A549 (cell line): ENCODE measurements at regions not wholly inside any gene's neighbourhood (a gene's known extent, or its start where the extent isn't known, plus 50 kb on each side); places are given as distances from the start of the nearest gene placed in this dataset.

ENCODE experiments used
- ATAC-seq, 2 experiments: fragments of 200-7000 bp in 1 of 2; fragments of >200 bp in 1 of 2; cut with Nextera tagmentation in 1 of 2; cut with Tn5 transposase in 1 of 2; 3 replicates each; pipeline versions ENCODE4 v1.8.0 to v1.9.1; 2018 to 2020; ENCODE audit warnings: mild to moderate bottlenecking in 1 of 2, moderate library complexity in 1 of 2
- CTCF ChIA-PET: fragments of 300-600 bp; sonication (Branson Sonifier 250); formaldehyde crosslinking; extraction: SDS; loops from one replicate; lab custom pipeline; 2021; ENCODE audit warnings: antibody characterized with exemption, inconsistent platforms; lab: Yijun Ruan, JAX
- POLR2A ChIA-PET: fragments of 350-600 bp; formaldehyde crosslinking; extraction: SDS; loops from one replicate; lab custom pipeline; 2021; ENCODE audit warnings: antibody characterized with exemption, inconsistent platforms; lab: Yijun Ruan, JAX
- DNase-seq, 2 experiments: peaks; one replicate each; pipeline versions ENCODE4 v3.0.0 to v3.0.0-alpha.2; 2011 to 2016; ENCODE audit warnings: low read depth in 1 of 2, low spot score in 1 of 2
- FAIRE-seq: peaks from 2 replicates; lab custom pipeline; 2011; peaks lifted over from hg19 to GRCh38; lab: Jason Lieb, UNC
- H3K27ac ChIP-seq, 2 experiments: fragments of >200 bp; sonication (Bioruptor Twin); formaldehyde crosslinking; 3 replicates each; pipeline ENCODE4 v1.5.1; 2016 to 2017
- H3K4me1 ChIP-seq: fragments of >200 bp; sonication (Bioruptor Twin); formaldehyde crosslinking; 3 replicates; pipeline ENCODE4 v1.6.1; 2016
- H3K4me2 ChIP-seq: fragments of >200 bp; sonication (Bioruptor Twin); formaldehyde crosslinking; 3 replicates; pipeline ENCODE4 v1.6.1; 2016
- H3K4me3 ChIP-seq: fragments of >200 bp; sonication (Bioruptor Twin); formaldehyde crosslinking; 3 replicates; pipeline ENCODE4 v1.5.1; 2016
- H3K9me3 ChIP-seq: fragments of >200 bp; sonication (Bioruptor Twin); formaldehyde crosslinking; 3 replicates; pipeline ENCODE4 v1.6.1; 2016
- ATOH8 ChIP-seq: fragments of 250-450 bp; sonication (Bioruptor Pico); IDR thresholded peaks from 2 replicates; pipeline ENCODE4 v1.5.0; 2020; ENCODE audit warnings: low read depth, mild to moderate bottlenecking, moderate library complexity
- BCL3 ChIP-seq: fragments of >200 bp; sonication (Bioruptor Twin); formaldehyde crosslinking; IDR thresholded peaks from 3 replicates; pipeline ENCODE4 v1.6.1; 2016
- EP300 ChIP-seq, 2 experiments: fragments of >200 bp; sonication (Bioruptor Twin); formaldehyde crosslinking; IDR thresholded peaks; 2 replicates in 1 of 2; 3 replicates in 1 of 2; pipeline ENCODE4 v1.6.1; 2016 to 2017
- ESRRA ChIP-seq: fragments of 150-350 bp; IDR thresholded peaks from 2 replicates; pipeline ENCODE4 v1.6.1; 2014; ENCODE audit warnings: mild to moderate bottlenecking, low read length, borderline replicate concordance
- FOSB ChIP-seq: fragments of 250-450 bp; sonication (Bioruptor Pico); IDR thresholded peaks from 2 replicates; pipeline ENCODE4 v1.5.0; 2020; ENCODE audit warnings: mild to moderate bottlenecking, moderate library complexity
- FOSL2 ChIP-seq, 2 experiments: fragments of 450-650 bp in 1 of 2; fragments of >200 bp in 1 of 2; sonication (Bioruptor Twin) in 1 of 2; formaldehyde crosslinking; IDR thresholded peaks; 2 replicates each; pipeline versions ENCODE4 v1.5.0 to v1.6.1; 2016 to 2020; ENCODE audit warnings: mild to moderate bottlenecking in 1 of 2, moderate library complexity in 1 of 2
- FOXS1 ChIP-seq: fragments of 250-450 bp; sonication (Bioruptor Pico); IDR thresholded peaks from 2 replicates; pipeline ENCODE4 v1.5.0; 2020; ENCODE audit warnings: mild to moderate bottlenecking, moderate library complexity
- GATA3 ChIP-seq: IDR thresholded peaks from 2 replicates; pipeline ENCODE4 v1.6.1; 2012; ENCODE audit warnings: borderline replicate concordance
- HDAC2 ChIP-seq: fragments of 200-600 bp; sonication (generic); IDR thresholded peaks from 2 replicates; pipeline ENCODE4 v1.6.1; 2016
- JUN ChIP-seq, 2 experiments: fragments of >200 bp; sonication (Bioruptor Twin); formaldehyde crosslinking; IDR thresholded peaks; 2 replicates in 1 of 2; 3 replicates in 1 of 2; pipeline ENCODE4 v1.6.1; 2016 to 2017
- JUNB ChIP-seq: fragments of >200 bp; sonication (Bioruptor Twin); formaldehyde crosslinking; IDR thresholded peaks from 2 replicates; pipeline ENCODE4 v1.6.1; 2016
- MAX ChIP-seq: IDR thresholded peaks from 2 replicates; pipeline ENCODE4 v1.6.1; 2012
- MYC ChIP-seq: IDR thresholded peaks from 2 replicates; pipeline ENCODE4 v1.6.1; 2012; ENCODE audit warnings: mild to moderate bottlenecking, inconsistent platforms, low read length, improper control_type of control experiment, borderline replicate concordance
- NPAS2 ChIP-seq: fragments of 250-450 bp; sonication (Bioruptor Pico); IDR thresholded peaks from 2 replicates; pipeline ENCODE4 v1.8.0; 2022; ENCODE audit warnings: mild to moderate bottlenecking, moderate library complexity, borderline replicate concordance
- RCOR1 ChIP-seq: fragments of 150-350 bp; IDR thresholded peaks from 2 replicates; pipeline ENCODE4 v1.6.1; 2014; ENCODE audit warnings: antibody characterized with exemption, low read length, low read depth
- ZFP36 ChIP-seq: fragments of 450-650 bp; IDR thresholded peaks from 2 replicates; pipeline ENCODE4 v1.6.1; 2014; ENCODE audit warnings: borderline replicate concordance; ENCODE audit not compliant: partially characterized antibody
- ZSCAN20 ChIP-seq: fragments of 250-450 bp; sonication (Bioruptor Pico); IDR thresholded peaks from 2 replicates; pipeline ENCODE4 v1.8.0; 2022; ENCODE audit warnings: mild to moderate bottlenecking, moderate library complexity
- WGBS: methylation state at CpG from one replicate; pipeline ENCODE4 v1.1.6; 2017; ENCODE audit errors: missing lambda C conversion rate; 5-methylcytosine and 5-hydroxymethylcytosine counted together
- TF ChIP-seq, protein P1 (sequence below): fragments of 200-600 bp; sonication (generic); IDR thresholded peaks from 2 replicates; pipeline ENCODE4 v1.6.1; 2016; ENCODE audit warnings: antibody characterized with exemption, mild to moderate bottlenecking, moderate library complexity
- TF ChIP-seq, protein P2 (sequence below): fragments of 250-450 bp; sonication (Bioruptor Pico); IDR thresholded peaks from 2 replicates; pipeline ENCODE4 v1.5.0; 2021; ENCODE audit warnings: mild to moderate bottlenecking, moderate library complexity, borderline replicate concordance
- TF ChIP-seq, protein P3 (sequence below): fragments of 450-650 bp; IDR thresholded peaks from 2 replicates; pipeline ENCODE4 v1.6.1; 2014; ENCODE audit warnings: antibody characterized with exemption
- TF ChIP-seq, protein P4 (sequence below): fragments of >200 bp; sonication (Bioruptor Twin); formaldehyde crosslinking; IDR thresholded peaks from 3 replicates; pipeline ENCODE4 v1.5.1; 2016

GRCh38 chrX:69070949-69071650 is 94.2 kb downstream of the PJA1 start:
- TF ChIP-seq MYC (no peak), EP300 (IDR thresholded peaks at IDR 0.05) (no peak), FOSL2 (IDR thresholded peaks at IDR 0.05) (no peak), FOSL2 (CRISPR knock-in tag; IDR thresholded peaks at IDR 0.05) (no peak), NPAS2 (no peak), ATOH8 (CRISPR knock-in tag) (no peak), ZSCAN20 (CRISPR knock-in tag) (no peak)
- TF ChIP-seq, protein P1, sequence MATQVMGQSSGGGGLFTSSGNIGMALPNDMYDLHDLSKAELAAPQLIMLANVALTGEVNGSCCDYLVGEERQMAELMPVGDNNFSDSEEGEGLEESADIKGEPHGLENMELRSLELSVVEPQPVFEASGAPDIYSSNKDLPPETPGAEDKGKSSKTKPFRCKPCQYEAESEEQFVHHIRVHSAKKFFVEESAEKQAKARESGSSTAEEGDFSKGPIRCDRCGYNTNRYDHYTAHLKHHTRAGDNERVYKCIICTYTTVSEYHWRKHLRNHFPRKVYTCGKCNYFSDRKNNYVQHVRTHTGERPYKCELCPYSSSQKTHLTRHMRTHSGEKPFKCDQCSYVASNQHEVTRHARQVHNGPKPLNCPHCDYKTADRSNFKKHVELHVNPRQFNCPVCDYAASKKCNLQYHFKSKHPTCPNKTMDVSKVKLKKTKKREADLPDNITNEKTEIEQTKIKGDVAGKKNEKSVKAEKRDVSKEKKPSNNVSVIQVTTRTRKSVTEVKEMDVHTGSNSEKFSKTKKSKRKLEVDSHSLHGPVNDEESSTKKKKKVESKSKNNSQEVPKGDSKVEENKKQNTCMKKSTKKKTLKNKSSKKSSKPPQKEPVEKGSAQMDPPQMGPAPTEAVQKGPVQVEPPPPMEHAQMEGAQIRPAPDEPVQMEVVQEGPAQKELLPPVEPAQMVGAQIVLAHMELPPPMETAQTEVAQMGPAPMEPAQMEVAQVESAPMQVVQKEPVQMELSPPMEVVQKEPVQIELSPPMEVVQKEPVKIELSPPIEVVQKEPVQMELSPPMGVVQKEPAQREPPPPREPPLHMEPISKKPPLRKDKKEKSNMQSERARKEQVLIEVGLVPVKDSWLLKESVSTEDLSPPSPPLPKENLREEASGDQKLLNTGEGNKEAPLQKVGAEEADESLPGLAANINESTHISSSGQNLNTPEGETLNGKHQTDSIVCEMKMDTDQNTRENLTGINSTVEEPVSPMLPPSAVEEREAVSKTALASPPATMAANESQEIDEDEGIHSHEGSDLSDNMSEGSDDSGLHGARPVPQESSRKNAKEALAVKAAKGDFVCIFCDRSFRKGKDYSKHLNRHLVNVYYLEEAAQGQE: no peak
- TF ChIP-seq, protein P2, sequence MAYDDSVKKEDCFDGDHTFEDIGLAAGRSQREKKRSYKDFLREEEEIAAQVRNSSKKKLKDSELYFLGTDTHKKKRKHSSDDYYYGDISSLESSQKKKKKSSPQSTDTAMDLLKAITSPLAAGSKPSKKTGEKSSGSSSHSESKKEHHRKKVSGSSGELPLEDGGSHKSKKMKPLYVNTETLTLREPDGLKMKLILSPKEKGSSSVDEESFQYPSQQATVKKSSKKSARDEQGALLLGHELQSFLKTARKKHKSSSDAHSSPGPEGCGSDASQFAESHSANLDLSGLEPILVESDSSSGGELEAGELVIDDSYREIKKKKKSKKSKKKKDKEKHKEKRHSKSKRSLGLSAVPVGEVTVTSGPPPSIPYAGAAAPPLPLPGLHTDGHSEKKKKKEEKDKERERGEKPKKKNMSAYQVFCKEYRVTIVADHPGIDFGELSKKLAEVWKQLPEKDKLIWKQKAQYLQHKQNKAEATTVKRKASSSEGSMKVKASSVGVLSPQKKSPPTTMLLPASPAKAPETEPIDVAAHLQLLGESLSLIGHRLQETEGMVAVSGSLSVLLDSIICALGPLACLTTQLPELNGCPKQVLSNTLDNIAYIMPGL (CRISPR knock-in tag): no peak
- TF ChIP-seq, protein P3, sequence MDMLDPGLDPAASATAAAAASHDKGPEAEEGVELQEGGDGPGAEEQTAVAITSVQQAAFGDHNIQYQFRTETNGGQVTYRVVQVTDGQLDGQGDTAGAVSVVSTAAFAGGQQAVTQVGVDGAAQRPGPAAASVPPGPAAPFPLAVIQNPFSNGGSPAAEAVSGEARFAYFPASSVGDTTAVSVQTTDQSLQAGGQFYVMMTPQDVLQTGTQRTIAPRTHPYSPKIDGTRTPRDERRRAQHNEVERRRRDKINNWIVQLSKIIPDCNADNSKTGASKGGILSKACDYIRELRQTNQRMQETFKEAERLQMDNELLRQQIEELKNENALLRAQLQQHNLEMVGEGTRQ: no peak
- TF ChIP-seq, all 56 proteins: peak for 0
- ChIA-PET CTCF (interaction anchor here (1.3 kb wide), 1 partner anchor 243 kb away, joined by 4 read pairs; no protein-coding TSS in a partner anchor), POLR2A (no interaction called here)
- H3K4me2 ChIP-seq: no peak overlapping the region
- WGBS: 80% methylated on average over 10 of the region's 12 CpGs
- no peaks in the 10 kb centered on the region for H3K9me3 ChIP-seq
- no peak overlapping the region for H3K27ac ChIP-seq
- FAIRE-seq (no peak), DNase-seq (no peak), ATAC-seq (no peak)
- no peaks in the 10 kb centered on the region for H3K4me1 ChIP-seq
- no peak overlapping the region for H3K4me3 ChIP-seq

GRCh38 chrX:69069876-69070275 is 95.4 kb downstream of the PJA1 start:
- H3K4me1 ChIP-seq: no peaks in the 10 kb centered on the region
- 70% methylated on average over 3 of the region's 3 CpGs for WGBS
- ATAC-seq (no peak), DNase-seq (no peak)
- no peaks in the 10 kb centered on the region for H3K9me3 ChIP-seq
- no peak overlapping the region for H3K4me2 ChIP-seq
- CTCF ChIA-PET: no interaction called here
- no peak overlapping the region for H3K27ac ChIP-seq
- no peak for TF ChIP-seq JUNB
- TF ChIP-seq, protein P3: no peak
- TF ChIP-seq, all 56 proteins: peak for 0
- H3K4me3 ChIP-seq: no peak overlapping the region
- POLR2A ChIA-PET: no interaction called here
- no peak for FAIRE-seq

DNA sequence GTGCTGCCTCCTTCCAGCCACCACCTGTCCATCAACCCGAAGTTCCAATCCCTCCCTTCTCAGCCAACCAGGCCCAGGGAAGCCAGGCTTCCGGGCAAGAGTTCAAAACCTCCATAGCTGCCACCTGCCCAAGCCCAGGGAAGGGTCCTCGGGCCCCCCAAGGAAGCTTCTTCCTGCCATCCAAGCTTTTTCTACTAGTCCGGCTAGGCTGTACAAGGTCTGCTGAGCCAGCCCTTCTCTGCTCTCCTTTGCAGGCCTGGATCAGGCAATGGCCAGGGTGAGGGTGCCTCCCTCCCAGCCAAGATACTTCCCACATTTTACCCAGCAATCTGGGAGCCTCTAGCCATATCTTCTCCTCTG is 96.2 kb downstream of the PJA1 start:
- FAIRE-seq (no peak), ATAC-seq (no peak)
- TF ChIP-seq HDAC2 (no peak), JUN (IDR thresholded peaks at IDR 0.05) (no peak), MAX (no peak), MYC (no peak), FOSB (CRISPR knock-in tag) (no peak), BCL3 (no peak), RCOR1 (no peak), GATA3 (no peak), FOXS1 (CRISPR knock-in tag) (no peak), ESRRA (no peak), ZFP36 (no peak)
- TF ChIP-seq, protein P4, sequence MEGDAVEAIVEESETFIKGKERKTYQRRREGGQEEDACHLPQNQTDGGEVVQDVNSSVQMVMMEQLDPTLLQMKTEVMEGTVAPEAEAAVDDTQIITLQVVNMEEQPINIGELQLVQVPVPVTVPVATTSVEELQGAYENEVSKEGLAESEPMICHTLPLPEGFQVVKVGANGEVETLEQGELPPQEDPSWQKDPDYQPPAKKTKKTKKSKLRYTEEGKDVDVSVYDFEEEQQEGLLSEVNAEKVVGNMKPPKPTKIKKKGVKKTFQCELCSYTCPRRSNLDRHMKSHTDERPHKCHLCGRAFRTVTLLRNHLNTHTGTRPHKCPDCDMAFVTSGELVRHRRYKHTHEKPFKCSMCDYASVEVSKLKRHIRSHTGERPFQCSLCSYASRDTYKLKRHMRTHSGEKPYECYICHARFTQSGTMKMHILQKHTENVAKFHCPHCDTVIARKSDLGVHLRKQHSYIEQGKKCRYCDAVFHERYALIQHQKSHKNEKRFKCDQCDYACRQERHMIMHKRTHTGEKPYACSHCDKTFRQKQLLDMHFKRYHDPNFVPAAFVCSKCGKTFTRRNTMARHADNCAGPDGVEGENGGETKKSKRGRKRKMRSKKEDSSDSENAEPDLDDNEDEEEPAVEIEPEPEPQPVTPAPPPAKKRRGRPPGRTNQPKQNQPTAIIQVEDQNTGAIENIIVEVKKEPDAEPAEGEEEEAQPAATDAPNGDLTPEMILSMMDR: no peak

More for the DNA sequence above, 96.2 kb downstream of the PJA1 start:
- POLR2A ChIA-PET: no interaction called here
- CTCF ChIA-PET: no interaction called here
- 31% methylated on average over 4 of the region's 4 CpGs for WGBS
- H3K4me3 ChIP-seq: no peak overlapping the region
- no peak overlapping the region for H3K4me2 ChIP-seq
- no peaks in the 10 kb centered on the region for H3K9me3 ChIP-seq
- DNase-seq: no peak
- H3K4me1 ChIP-seq: no peaks in the 10 kb centered on the region
- H3K27ac ChIP-seq: no peak overlapping the region
